GM12878 (cell line): ENCODE measurements at regions not wholly inside any gene's neighbourhood (a gene's known extent, or its start where the extent isn't known, plus 50 kb on each side); places are given as distances from the start of the nearest gene placed in this dataset.

Experiments used
- ATAC-seq: fragments of 200-7000 bp; cut with Tn5 transposase; 3 replicates; pipeline ENCODE4 v1.9.1; 2020; ENCODE audit warnings: mild to moderate bottlenecking, moderate library complexity
- BruUV-seq: library from RNA; stranded (reverse); fragments of 400-500 nt; replicated peaks from 2 replicates; lab custom pipeline; 2021; lab: Mats Ljungman, UMichigan
- CTCF ChIA-PET: fragments of 300-600 bp; sonication (Branson Sonifier 250); formaldehyde crosslinking; extraction: SDS; loops from one replicate; lab custom pipeline; 2021; ENCODE audit warnings: inconsistent platforms; lab: Yijun Ruan, JAX
- POLR2A ChIA-PET: fragments of 350-600 bp; formaldehyde crosslinking; extraction: SDS; loops from one replicate; lab custom pipeline; 2021; ENCODE audit warnings: inconsistent platforms; lab: Charles Lee
- RAD21 ChIA-PET: fragments of 300-600 bp; sonication (Branson Sonifier 250); formaldehyde crosslinking; loops from one replicate; lab custom pipeline; 2023; ENCODE audit warnings: antibody characterized with exemption; ENCODE audit not compliant: unreplicated experiment; lab: Charles Lee
- SMC1A ChIA-PET: fragments of 300-600 bp; sonication (Branson Sonifier 250); formaldehyde crosslinking; loops from one replicate; lab custom pipeline; 2023; ENCODE audit not compliant: unreplicated experiment, uncharacterized antibody; lab: Charles Lee
- DNase-seq: peaks from one replicate; pipeline ENCODE4 v3.0.0-alpha.2; 2011; ENCODE audit warnings: low read depth, low spot score
- FAIRE-seq: peaks from 3 replicates; lab custom pipeline; 2011; peaks lifted over from hg19 to GRCh38; lab: Jason Lieb, UNC
- H2AFZ ChIP-seq: 2 replicates; pipeline ENCODE4 v1.6.0; 2011; ENCODE audit warnings: low read depth, low read length, control low read depth; ENCODE audit not compliant: control insufficient read depth
- H3K27ac ChIP-seq: 2 replicates; pipeline ENCODE4 v1.5.1; 2011; ENCODE audit warnings: control low read depth; ENCODE audit not compliant: control insufficient read depth, insufficient read depth
- H3K27me3 ChIP-seq, 2 experiments: replicated peaks in 1 of 2; 2 replicates each; pipeline versions ENCODE4 v1.6.0 to v1.6.1; 2011; ENCODE audit warnings: low read length in 1 of 2; ENCODE audit not compliant: control insufficient read depth in 2 of 2, insufficient read depth in 2 of 2
- H3K36me3 ChIP-seq, 2 experiments: 2 replicates each; pipeline ENCODE4 v1.5.1; 2011; ENCODE audit warnings: low read length in 1 of 2; ENCODE audit not compliant: control insufficient read depth in 2 of 2, insufficient read depth in 2 of 2
- H3K4me1 ChIP-seq: 2 replicates; pipeline ENCODE4 v1.6.1; 2011; ENCODE audit warnings: mild to moderate bottlenecking, low read length, moderate library complexity, mixed read lengths; ENCODE audit not compliant: control insufficient read depth, insufficient read depth
- H3K4me2 ChIP-seq: 2 replicates; pipeline ENCODE4 v1.6.0; 2011; ENCODE audit warnings: control low read depth; ENCODE audit not compliant: control insufficient read depth, insufficient read depth
- H3K4me3 ChIP-seq: fragments of 200-600 bp; sonication (generic); 2 replicates; pipeline ENCODE4 v1.5.1; 2016
- H3K79me2 ChIP-seq: 2 replicates; pipeline ENCODE4 v1.6.0; 2011; ENCODE audit warnings: low read length; ENCODE audit not compliant: control insufficient read depth, insufficient read depth
- H3K9ac ChIP-seq: 2 replicates; pipeline ENCODE4 v1.8.0; 2011; ENCODE audit warnings: low read length, control low read depth, mixed read lengths; ENCODE audit not compliant: control insufficient read depth, insufficient read depth
- H3K9me3 ChIP-seq: replicated peaks from 3 replicates; pipeline ENCODE4 v1.5.1; 2011; ENCODE audit warnings: mild to moderate bottlenecking, low read length; ENCODE audit not compliant: control insufficient read depth, insufficient read depth
- H4K20me1 ChIP-seq: 2 replicates; pipeline ENCODE4 v1.6.0; 2011; ENCODE audit not compliant: control insufficient read depth, insufficient read depth
- ATF3 ChIP-seq: IDR thresholded peaks from 2 replicates; pipeline ENCODE4 v1.6.1; 2011; ENCODE audit warnings: low read depth, mild to moderate bottlenecking, low read length, moderate library complexity, borderline replicate concordance; ENCODE audit errors: extremely low read depth
- E2F4 ChIP-seq: IDR thresholded peaks from 2 replicates; pipeline ENCODE4 v1.6.1; 2012; ENCODE audit warnings: low read depth, low read length, improper control_type of control experiment
- EZH2 ChIP-seq: IDR thresholded peaks from 2 replicates; pipeline ENCODE4 v1.6.1; 2012; ENCODE audit warnings: low read depth, mild to moderate bottlenecking, control low read depth, inconsistent platforms, low read length, borderline replicate concordance; ENCODE audit not compliant: control insufficient read depth
- HDAC2 ChIP-seq: fragments of 200-600 bp; sonication (generic); IDR thresholded peaks from 2 replicates; pipeline ENCODE4 v1.6.1; 2017
- JUNB ChIP-seq: IDR thresholded peaks from 2 replicates; pipeline ENCODE4 v1.6.1; 2016; ENCODE audit warnings: antibody characterized with exemption, mild to moderate bottlenecking
- MXI1 ChIP-seq: fragments of 150-350 bp; IDR thresholded peaks from 2 replicates; pipeline ENCODE4 v1.6.1; 2011; ENCODE audit warnings: low read depth, mild to moderate bottlenecking, inconsistent platforms, low read length, improper control_type of control experiment
- NR2C1 ChIP-seq: fragments of 450-650 bp; IDR thresholded peaks from 2 replicates; pipeline ENCODE4 v1.6.1; 2017; ENCODE audit warnings: antibody characterized with exemption, mild to moderate bottlenecking, moderate library complexity
- PAX5 ChIP-seq: IDR thresholded peaks from 2 replicates; pipeline ENCODE4 v1.6.1; 2011; ENCODE audit warnings: low read depth, low read length, borderline replicate concordance
- POLR2AphosphoS5 ChIP-seq: IDR thresholded peaks from 2 replicates; pipeline ENCODE4 v1.6.1; 2011; ENCODE audit warnings: mild to moderate bottlenecking, low read length, inconsistent platforms
- REST ChIP-seq: IDR thresholded peaks from 2 replicates; pipeline ENCODE4 v1.6.1; 2012; ENCODE audit warnings: mild to moderate bottlenecking, low read depth, low read length
- SMAD1 ChIP-seq: fragments of 450-650 bp; IDR thresholded peaks from 2 replicates; pipeline ENCODE4 v1.6.1; 2018; ENCODE audit warnings: mild to moderate bottlenecking, low read depth; ENCODE audit not compliant: partially characterized antibody
- SRF ChIP-seq, 2 experiments: IDR thresholded peaks; 2 replicates each; pipeline ENCODE4 v1.6.1; 2011; ENCODE audit warnings: low read depth in 2 of 2, low read length in 2 of 2, mild to moderate bottlenecking in 1 of 2, moderate library complexity in 1 of 2
- STAT3 ChIP-seq: IDR thresholded peaks from 2 replicates; pipeline ENCODE4 v1.6.1; 2011; ENCODE audit warnings: low read depth, low read length, improper control_type of control experiment
- ZBTB33 ChIP-seq: fragments of 450-650 bp; IDR thresholded peaks from 2 replicates; pipeline ENCODE4 v1.6.1; 2017; ENCODE audit warnings: mild to moderate bottlenecking
- ZBTB4 ChIP-seq: fragments of 450-650 bp; formaldehyde crosslinking; IDR thresholded peaks from 2 replicates; pipeline ENCODE4 v1.4.0; 2022; ENCODE audit warnings: mild to moderate bottlenecking, moderate library complexity
- WGBS: methylation state at CpG from one replicate; pipeline ENCODE4 v1.1.6; 2016; ENCODE audit warnings: low lambda C conversion rate; ENCODE audit not compliant: insufficient replicate concordance, insufficient coverage; ENCODE audit errors: missing lambda C conversion rate; 5-methylcytosine and 5-hydroxymethylcytosine counted together
- in situ Hi-C: fragments of 300-500 bp; cut with MboI; formaldehyde crosslinking; loops from 9 replicates; pipeline ENCODE4 v1.14.3; 2018; ENCODE audit warnings: mixed read lengths
- intact Hi-C: fragments of 100-400 bp; cut with micrococcal nuclease; formaldehyde crosslinking; loops from one replicate; pipeline ENCODE4 v1.14.2; 2022; ENCODE audit not compliant: unreplicated experiment

GRCh38 chr11:115887316-115887715 is 383.1 kb upstream of the CADM1 start:
- DNase-seq = no peak
- SMC1A ChIA-PET = no interaction called here
- Histone ChIP-seq H3K4me1 (no peaks in the 10 kb centered on the region), H3K27ac (no peak overlapping the region), H3K79me2 (no peaks in the 10 kb centered on the region), H3K9ac (no peak overlapping the region), H2AFZ (no peak overlapping the region), H3K4me2 (no peak overlapping the region), H4K20me1 (no peaks in the 10 kb centered on the region), H3K27me3 (no peaks in the 10 kb centered on the region), H3K4me3 (no peak overlapping the region), H3K36me3 (no peaks in the 10 kb centered on the region), H3K9me3 (no peaks in the 10 kb centered on the region; the same call in 2 of the 3 replicates)
- ATAC-seq = no peak
- CTCF ChIA-PET = interaction anchor here (2.6 kb wide), 1 partner anchor 12 kb away, joined by 5 read pairs; no protein-coding TSS in a partner anchor
- POLR2A ChIA-PET = no interaction called here
- intact Hi-C loops = no loop called here
- no peak for FAIRE-seq
- in situ Hi-C loops = no loop called here
- 73% methylated on average over 10 of the region's 13 CpGs for WGBS
- no TSS peak for BruUV-seq
- RAD21 ChIA-PET = no interaction called here
- TF ChIP-seq POLR2AphosphoS5 (no peak), SRF (IDR thresholded peaks at IDR 0.05; ENCODE audit: low read depth in 2 of 2, low read length in 2 of 2) (no peak), REST (no peak), HDAC2 (no peak), NR2C1 (no peak), EZH2 (no peak), SMAD1 (no peak), PAX5 (no peak), STAT3 (no peak), MXI1 (no peak), ZBTB33 (no peak), ZBTB4 (CRISPR knock-in tag) (no peak), E2F4 (no peak), JUNB (no peak), ATF3 (no peak)
